Breast epithelium (tissue), 3 donors: ENCODE measurements at regions not wholly inside any gene's neighbourhood (a gene's known extent, or its start where the extent isn't known, plus 50 kb on each side); places are given as distances from the start of the nearest gene placed in this dataset.
"Not testable (repeated sequence)": the region's sequence is repeated elsewhere in the genome, so short reads cannot be mapped to it uniquely, and the experiment has no call there.

Source experiments
- POLR2A ChIP-seq: fragments of 450-650 bp; IDR thresholded peaks from one replicate; pipeline ENCODE4 v1.6.1; 2016; ENCODE audit warnings: antibody characterized with exemption, mild to moderate bottlenecking, moderate library complexity
- TF ChIP-seq, protein P1 (sequence below), 3 donors: fragments of 450-650 bp; IDR thresholded peaks; one replicate each; pipeline ENCODE4 v1.5.1; 2016 to 2017; ENCODE audit warnings: antibody characterized with exemption in 3 of 3, mild to moderate bottlenecking in 3 of 3, moderate library complexity in 3 of 3

DNA sequence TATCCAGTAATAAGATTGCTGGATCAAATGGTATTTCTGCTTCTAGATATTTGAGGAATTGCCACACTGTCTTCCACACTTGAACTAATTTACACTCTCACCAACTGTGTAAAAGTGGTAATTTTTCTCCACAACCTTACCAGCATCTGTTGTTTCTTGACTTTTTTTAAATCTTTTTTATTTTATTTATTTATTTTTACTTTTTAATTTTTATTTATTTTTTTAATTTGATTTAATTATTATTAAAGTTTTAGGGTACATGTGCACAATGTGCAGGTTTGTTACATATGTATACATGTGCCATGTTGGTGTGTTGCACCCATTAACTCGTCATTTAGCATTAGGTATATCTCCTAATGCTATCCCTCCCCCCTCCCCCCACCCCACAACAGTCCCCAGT, 765.9 kb upstream of the GJE1 start:
- TF ChIP-seq, protein P1, sequence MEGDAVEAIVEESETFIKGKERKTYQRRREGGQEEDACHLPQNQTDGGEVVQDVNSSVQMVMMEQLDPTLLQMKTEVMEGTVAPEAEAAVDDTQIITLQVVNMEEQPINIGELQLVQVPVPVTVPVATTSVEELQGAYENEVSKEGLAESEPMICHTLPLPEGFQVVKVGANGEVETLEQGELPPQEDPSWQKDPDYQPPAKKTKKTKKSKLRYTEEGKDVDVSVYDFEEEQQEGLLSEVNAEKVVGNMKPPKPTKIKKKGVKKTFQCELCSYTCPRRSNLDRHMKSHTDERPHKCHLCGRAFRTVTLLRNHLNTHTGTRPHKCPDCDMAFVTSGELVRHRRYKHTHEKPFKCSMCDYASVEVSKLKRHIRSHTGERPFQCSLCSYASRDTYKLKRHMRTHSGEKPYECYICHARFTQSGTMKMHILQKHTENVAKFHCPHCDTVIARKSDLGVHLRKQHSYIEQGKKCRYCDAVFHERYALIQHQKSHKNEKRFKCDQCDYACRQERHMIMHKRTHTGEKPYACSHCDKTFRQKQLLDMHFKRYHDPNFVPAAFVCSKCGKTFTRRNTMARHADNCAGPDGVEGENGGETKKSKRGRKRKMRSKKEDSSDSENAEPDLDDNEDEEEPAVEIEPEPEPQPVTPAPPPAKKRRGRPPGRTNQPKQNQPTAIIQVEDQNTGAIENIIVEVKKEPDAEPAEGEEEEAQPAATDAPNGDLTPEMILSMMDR (IDR thresholded peaks at IDR 0.05), result not testable (repeated sequence)
- TF ChIP-seq POLR2A, result not testable (repeated sequence)
